GM12891 (cell line): ENCODE measurements at regions not wholly inside any gene's neighbourhood (a gene's known extent, or its start where the extent isn't known, plus 50 kb on each side); places are given as distances from the start of the nearest gene placed in this dataset.

Experiments
- DNase-seq: peaks from one replicate; pipeline ENCODE4 v3.0.0; 2011; ENCODE audit warnings: low spot score; ENCODE audit not compliant: insufficient read length
- FAIRE-seq: peaks from 2 replicates; lab custom pipeline; 2011; peaks lifted over from hg19 to GRCh38; lab: Jason Lieb, UNC
- PAX5 ChIP-seq: IDR thresholded peaks from 2 replicates; pipeline ENCODE4 v1.6.1; 2011; ENCODE audit warnings: low read length, moderate library complexity, mild to moderate bottlenecking; ENCODE audit not compliant: insufficient read depth, severe bottlenecking
- POLR2A ChIP-seq: IDR thresholded peaks from 2 replicates; pipeline ENCODE4 v1.6.1; 2011; ENCODE audit warnings: low read depth, low read length, control low read depth
- POLR2AphosphoS5 ChIP-seq: IDR thresholded peaks from 2 replicates; pipeline ENCODE4 v1.6.1; 2011; ENCODE audit warnings: low read depth, low read length, control low read depth
- POU2F2 ChIP-seq: IDR thresholded peaks from 2 replicates; pipeline ENCODE4 v1.6.1; 2011; ENCODE audit warnings: low read depth, mild to moderate bottlenecking, control low read depth, low read length, moderate library complexity
- SPI1 ChIP-seq: IDR thresholded peaks from 2 replicates; pipeline ENCODE4 v1.6.1; 2011; ENCODE audit warnings: low read depth, low read length, control low read depth
- TAF1 ChIP-seq: IDR thresholded peaks from 2 replicates; pipeline ENCODE4 v1.6.1; 2011; ENCODE audit warnings: low read depth, low read length, control low read depth

DNA sequence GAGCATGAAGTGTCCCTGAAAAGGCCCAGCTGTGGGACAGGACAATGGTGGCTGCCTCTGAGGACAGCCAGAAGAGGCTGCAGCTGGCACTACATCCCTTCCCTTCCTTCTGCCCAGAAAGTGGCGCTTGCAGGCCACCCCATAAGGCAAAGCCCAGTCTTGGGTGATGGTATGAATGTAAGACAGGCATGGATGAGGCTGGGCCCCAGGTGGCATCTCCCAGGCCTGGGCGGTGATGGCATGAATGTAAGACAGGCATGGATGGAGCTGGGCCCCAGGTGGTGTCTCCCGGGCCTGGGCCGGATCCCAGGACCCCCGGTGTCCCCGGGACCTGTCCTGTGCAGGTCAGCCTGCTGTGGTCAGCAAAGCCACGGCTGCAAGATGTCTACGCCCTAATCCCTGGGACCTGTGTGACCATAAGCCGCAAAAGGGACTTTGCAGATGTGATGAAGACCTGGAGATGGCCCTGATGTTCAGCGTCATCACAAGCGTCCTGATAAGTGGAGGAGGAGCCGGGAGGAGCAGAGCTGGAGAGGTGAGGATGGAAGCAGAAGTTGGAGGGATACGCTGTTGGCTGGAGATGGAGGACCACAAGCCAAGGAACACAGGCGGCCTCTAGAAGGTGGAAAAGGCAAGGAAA is 181.1 kb downstream of the CTTN start:
- DNase-seq (no peak), FAIRE-seq (no peak)
- TF ChIP-seq PAX5 (no peak), SPI1 (no peak), POLR2AphosphoS5 (no peak), POU2F2 (no peak), TAF1 (no peak), POLR2A (no peak)

DNA sequence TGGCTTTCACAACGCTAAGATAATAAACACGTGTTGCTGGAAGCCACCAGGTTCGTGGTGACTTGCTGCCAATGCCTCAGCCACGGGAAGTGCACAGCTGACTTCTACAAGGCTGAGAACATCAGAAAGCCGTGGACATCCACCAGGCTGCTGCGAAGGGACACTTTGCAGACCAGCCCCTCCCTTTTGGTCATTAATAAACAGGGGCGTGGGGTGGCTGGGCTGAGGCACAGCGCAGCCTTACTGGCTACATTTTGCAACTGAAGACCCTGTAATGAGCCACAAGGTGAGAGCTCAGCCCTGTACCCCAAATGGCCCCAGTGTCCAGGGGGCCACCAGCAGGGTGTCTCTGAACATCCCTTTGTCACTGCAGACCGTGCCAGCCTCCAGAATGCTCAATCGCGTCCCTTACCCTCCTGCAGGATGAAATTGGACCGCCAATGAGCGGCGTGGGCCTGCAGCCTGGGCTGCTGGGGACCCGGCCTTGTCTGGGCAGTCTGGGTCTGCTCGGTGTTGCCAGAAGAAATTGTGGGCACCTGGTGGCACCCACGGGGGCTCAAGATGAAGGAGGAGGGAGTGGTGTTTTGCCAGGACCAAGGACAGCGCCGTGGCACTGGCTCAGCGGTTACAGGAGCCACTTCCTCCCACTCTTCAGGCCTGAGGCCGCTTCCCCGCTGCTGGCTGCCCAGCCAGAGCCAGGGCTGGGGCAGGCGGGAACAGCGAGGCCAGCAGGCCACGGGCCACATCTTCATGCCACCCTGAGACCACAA is 181.9 kb downstream of the CTTN start:
- DNase-seq (no peak), FAIRE-seq (no peak)
- TF ChIP-seq SPI1 (no peak), POU2F2 (no peak)

DNA sequence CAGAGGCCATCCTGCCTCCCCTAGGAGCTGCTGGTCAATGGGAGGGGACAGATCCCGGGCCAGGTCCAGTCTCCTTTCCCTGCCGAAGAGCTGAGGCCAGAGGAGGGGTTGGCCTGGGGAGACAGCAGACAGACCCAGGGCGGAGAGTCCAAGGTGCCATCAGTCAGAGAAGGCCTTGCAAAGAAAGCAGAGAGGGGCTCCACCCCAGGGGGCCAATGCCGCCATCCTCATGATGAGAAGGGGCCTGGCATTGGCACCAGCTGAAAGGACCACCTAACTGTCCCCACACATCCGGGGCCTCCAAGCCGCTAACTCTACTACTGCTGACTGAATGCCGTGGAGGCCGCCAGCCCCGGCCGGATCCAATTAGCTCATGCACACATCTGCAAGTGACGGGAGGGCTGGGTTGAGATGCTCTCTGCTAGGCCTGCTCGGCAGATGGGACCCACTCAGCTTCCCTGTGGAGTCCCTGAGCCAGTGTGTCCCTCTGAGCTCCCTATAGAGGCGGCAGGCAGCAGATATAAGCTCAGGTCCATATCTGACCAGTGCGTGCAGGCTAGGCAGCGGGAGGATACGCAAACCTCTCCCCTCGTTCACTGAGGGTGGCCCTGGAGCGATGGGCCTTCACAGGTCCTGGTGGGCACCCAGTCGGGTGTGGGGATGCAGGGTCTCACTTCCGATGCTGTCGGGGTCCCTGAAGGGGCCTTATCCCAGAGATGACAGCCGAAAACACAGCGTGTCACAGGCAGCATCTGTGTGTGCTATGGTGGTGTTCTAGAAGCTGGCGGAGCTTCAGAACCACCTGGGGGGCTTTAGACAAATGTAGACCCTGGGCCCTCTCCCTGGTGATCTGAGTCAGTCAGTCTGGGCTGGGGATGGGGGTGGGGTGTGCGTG is 183.9 kb downstream of the CTTN start:
- DNase-seq (no peak), FAIRE-seq (no peak)
- TF ChIP-seq POLR2A (no peak), SPI1 (no peak)

DNA sequence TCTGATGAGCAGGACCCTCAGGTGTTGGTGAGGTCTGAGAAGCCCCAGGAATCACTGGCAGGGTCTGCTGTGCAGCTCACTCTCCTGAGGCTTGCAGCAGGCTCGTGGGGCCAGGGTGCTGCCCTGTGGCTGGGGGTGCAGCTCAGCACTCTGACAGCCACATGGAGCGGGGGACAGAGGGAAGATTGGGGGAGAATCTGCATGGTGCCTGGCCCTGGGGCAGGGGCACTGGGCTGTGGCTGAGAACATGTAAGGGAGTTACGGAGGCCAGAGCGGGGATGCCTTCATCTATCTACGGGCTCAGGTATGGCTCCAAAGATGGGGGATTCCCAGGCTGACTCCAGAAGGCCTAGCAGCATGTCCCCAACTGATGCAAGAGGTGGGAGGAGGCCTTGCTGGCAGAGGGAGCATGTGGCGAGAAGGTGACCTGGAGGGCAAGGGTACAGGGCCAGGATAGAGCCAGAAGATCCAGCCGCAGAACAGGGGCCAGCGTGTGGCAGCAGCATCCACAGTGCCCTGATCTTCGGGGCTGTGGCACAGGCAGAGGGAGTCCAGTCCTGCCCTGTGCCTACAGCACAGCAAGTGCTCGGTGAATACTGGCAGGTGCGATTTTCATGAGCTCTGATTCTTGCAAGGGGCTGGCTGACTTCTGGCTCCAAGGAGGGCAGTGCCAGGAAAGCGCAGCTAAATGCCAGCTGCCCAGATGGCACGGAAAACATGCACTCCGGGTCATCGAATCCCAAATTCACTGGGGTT is 184.7 kb downstream of the CTTN start:
- TF ChIP-seq POLR2A (no peak), POLR2AphosphoS5 (no peak), TAF1 (no peak), SPI1 (no peak), POU2F2 (no peak), PAX5 (no peak)
- DNase-seq (no peak), FAIRE-seq (no peak)

DNA sequence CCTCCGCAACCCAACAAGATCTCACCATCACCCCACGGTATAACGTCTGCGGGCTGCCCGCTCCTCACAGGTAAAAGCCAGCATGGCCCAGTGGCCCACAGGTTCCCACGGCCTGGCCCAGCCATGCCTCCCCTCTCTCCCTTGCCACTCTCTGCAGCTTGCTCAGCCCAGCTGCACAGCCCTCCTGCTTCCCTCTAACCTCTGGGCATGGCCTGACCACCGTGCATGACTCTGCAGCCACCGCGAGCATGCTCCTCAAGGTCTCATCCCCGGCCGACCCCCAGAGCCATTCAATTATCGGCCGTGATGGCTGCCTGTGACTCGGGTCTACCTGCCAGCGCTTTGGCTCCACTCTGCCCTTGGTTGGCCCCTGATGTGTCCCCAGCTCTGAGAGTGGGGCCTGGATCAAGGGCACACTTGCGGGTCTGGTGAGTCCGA is 185.5 kb downstream of the CTTN start:
- no peak for FAIRE-seq

DNA sequence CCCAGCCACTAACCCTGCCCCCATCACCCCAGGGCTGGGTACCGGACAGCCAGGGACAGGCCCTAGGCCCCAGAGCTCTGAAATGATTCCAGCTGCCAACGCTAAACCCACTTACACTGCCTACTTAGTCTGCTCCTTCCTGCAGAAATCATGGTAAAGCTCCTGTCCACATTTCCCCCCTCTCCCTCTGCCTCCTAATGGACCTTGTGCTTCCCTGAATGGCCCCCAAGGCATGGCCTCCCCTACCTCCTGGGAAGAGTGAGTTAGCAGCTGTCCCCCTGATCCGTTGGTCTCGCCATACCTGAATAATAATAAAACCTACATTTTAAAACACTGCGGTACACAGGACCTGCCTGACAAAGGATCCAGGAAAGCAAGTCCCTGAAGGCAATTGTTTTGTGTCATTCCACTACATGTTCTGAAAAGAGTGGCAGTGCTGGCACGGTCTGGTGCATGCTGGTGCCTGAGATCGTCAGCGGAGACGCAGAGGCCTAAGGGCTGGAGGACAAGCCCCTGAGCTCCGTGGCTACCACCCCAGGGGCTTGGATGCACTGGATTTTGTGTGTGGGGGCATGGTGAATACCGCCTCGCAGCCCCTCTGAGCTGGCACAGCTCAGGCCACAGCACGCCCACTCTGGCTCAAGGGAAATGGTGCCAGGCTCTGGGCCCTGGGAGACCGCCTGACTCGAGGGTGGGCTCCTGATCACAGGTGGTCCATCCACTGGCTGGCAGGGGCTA is 186.3 kb downstream of the CTTN start:
- DNase-seq (no peak), FAIRE-seq (no peak)
- TF ChIP-seq PAX5 (no peak), POLR2A (no peak), TAF1 (no peak), POU2F2 (no peak), SPI1 (no peak), POLR2AphosphoS5 (no peak)

More for the DNA sequence above, 185.5 kb downstream of the CTTN start:
- DNase-seq: no peak
- TF ChIP-seq TAF1 (no peak), PAX5 (no peak), POLR2AphosphoS5 (no peak), POU2F2 (no peak), POLR2A (no peak), SPI1 (no peak)

DNA sequence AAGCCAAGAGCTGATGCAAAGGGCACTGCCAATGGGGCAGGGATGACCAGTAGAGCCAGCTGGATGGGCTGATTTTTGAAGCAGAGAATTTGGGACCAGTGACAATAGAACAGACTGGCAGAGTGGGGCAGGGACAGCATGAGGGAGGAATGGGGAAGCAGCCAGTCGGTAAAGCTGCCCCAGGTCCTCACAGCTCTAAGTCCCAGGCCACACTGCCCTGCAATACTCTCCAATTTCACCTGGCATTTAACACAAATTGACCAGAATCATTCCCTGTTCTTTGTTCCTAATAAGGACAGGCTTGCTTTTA is 186.9 kb downstream of the CTTN start:
- TF ChIP-seq POU2F2 (no peak), PAX5 (no peak), POLR2A (no peak), POLR2AphosphoS5 (no peak), SPI1 (no peak), TAF1 (no peak)
- DNase-seq (no peak), FAIRE-seq (no peak)

DNA sequence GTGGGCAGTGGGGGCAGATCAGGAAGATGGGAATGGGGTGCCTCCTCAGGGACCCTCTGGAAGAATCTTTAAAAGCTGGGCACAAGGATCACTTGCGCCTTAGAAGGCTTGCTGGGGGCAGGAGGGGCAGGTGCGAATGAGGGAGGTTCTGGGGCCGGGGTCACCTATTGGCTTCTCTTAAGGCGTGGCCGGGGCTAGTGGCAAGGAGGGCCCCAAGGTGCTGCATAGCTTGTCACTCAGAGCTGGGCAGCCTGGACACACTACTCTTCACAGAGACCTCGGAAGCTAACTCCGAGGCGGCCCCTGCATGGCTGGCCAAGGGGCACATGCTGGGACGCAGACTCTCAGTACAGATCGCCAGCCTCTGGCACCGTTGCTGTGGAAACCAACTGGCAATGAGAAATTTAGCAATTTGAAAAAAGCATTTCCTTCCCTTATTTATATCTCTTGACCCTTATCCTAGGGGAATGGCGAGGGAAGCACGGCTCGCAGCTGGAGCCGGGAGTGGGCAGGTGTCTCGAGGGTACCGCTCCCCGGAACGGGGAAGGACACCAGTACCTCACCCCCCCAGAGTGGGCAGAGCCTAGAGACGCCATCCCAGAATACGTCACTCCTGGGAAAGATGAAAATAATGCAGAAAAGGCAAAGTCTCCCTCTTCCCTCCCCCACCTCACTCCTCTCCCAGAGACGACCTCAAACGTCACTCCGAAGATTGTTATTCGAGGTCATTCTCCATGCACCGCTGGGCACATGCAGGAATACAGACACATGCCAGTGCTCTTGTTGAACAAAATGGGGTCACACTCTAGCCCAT is 188.1 kb downstream of the CTTN start:
- DNase-seq: no peak
- FAIRE-seq: no peak
- TF ChIP-seq TAF1: no peak
- no peak for TF ChIP-seq SPI1
- no peak for TF ChIP-seq POLR2AphosphoS5
- TF ChIP-seq POLR2A: no peak
- TF ChIP-seq POU2F2: no peak
- TF ChIP-seq PAX5: no peak
